Inferior parietal cortex (tissue), 1 donor: ENCODE measurements at regions not wholly inside any gene's neighbourhood (a gene's known extent, or its start where the extent isn't known, plus 50 kb on each side); places are given as distances from the start of the nearest gene placed in this dataset.

Experiments
- DNase-seq: peaks from one replicate; pipeline ENCODE4 v3.0.0-alpha.2; 2016; ENCODE audit errors: extremely low spot score

GRCh38 chr9:23933348-23933747 is 107.3 kb upstream of the ELAVL2 start:
- no peak for DNase-seq

GRCh38 chr9:23926368-23926767 is 100.3 kb upstream of the ELAVL2 start:
- DNase-seq: no peak

- DNase-seq: no peak
These were observed 88.5 kb upstream of the ELAVL2 start for GRCh38 chr9:23914431-23915003.

- DNase-seq: no peak
These were observed 81.3 kb upstream of the ELAVL2 start for GRCh38 chr9:23907343-23907742.

- no peak for DNase-seq
These were observed 61.7 kb upstream of the ELAVL2 start for GRCh38 chr9:23887781-23888180.
